HCT116 (cell line): ENCODE measurements at regions not wholly inside any gene's neighbourhood (a gene's known extent, or its start where the extent isn't known, plus 50 kb on each side); places are given as distances from the start of the nearest gene placed in this dataset.

Experiments
- ATAC-seq: fragments of 200-7000 bp; cut with Tn5 transposase; 2 replicates; pipeline ENCODE4 v1.9.1; 2020; ENCODE audit warnings: mild to moderate bottlenecking, moderate library complexity
- BruUV-seq: library from RNA; stranded (reverse); fragments of 400-500 nt; replicated peaks from 2 replicates; lab custom pipeline; 2021; lab: Mats Ljungman, UMichigan
- CTCF ChIA-PET: fragments of 300-600 bp; sonication (Branson Sonifier 250); formaldehyde crosslinking; loops from one replicate; lab custom pipeline; 2021; ENCODE audit warnings: antibody characterized with exemption; lab: Charles Lee
- POLR2A ChIA-PET: fragments of 300-600, 350-600 bp; sonication (Branson Sonifier 250); formaldehyde crosslinking; loops from one replicate; lab custom pipeline; 2021; ENCODE audit warnings: antibody characterized with exemption; lab: Charles Lee
- RAD21 ChIA-PET, 2 experiments: fragments of 300-600 bp; sonication (Branson Sonifier 250); formaldehyde crosslinking; loops; one replicate each; lab custom pipeline; 2023; ENCODE audit warnings: low total read pairs in 2 of 2; ENCODE audit not compliant: uncharacterized antibody in 2 of 2, unreplicated experiment in 2 of 2, low non-redundant PET in 1 of 2; lab: Charles Lee
- DNase-seq: peaks from one replicate; pipeline ENCODE4 v3.0.0-alpha.2; 2010; ENCODE audit warnings: low read depth, low spot score
- H2AFZ ChIP-seq: fragments of 200-600 bp; shearing (Covaris generic), sonication (generic); 2 replicates; pipeline ENCODE4 v1.6.1; 2017; ENCODE audit warnings: low read depth, mixed run types, mixed read lengths, antibody characterized with exemption, low read length; ENCODE audit not compliant: poor library complexity, severe bottlenecking
- H3K27ac ChIP-seq: 2 replicates; pipeline ENCODE4 v1.5.1; 2012; ENCODE audit warnings: low read depth, low read length
- H3K27me3 ChIP-seq: fragments of 200-600 bp; sonication (generic); 2 replicates; pipeline ENCODE4 v1.6.1; 2016; ENCODE audit warnings: mixed run types, low read length, mixed read lengths; ENCODE audit not compliant: insufficient read depth
- H3K36me3 ChIP-seq, 2 experiments: fragments of 200-500 bp in 1 of 2; fragments of 200-600 bp in 1 of 2; sonication (Bioruptor generic) in 1 of 2; sonication (generic) in 1 of 2; 2 replicates each; pipeline versions ENCODE4 v1.5.1 to v1.6.1; 2014 to 2016; ENCODE audit warnings: low read length in 2 of 2, inconsistent platforms in 1 of 2, mixed read lengths in 1 of 2, mixed run types in 1 of 2; ENCODE audit not compliant: insufficient read depth in 2 of 2, control insufficient read depth in 1 of 2
- H3K4me1 ChIP-seq, 2 experiments: fragments of 200-600 bp in 1 of 2; sonication (generic) in 1 of 2; 2 replicates each; pipeline versions ENCODE4 v1.5.1 to v1.6.1; 2012 to 2017; ENCODE audit warnings: low read length in 2 of 2, inconsistent platforms in 1 of 2, mild to moderate bottlenecking in 1 of 2, mixed read lengths in 1 of 2, mixed run types in 1 of 2, moderate library complexity in 1 of 2; ENCODE audit not compliant: insufficient read depth in 2 of 2, control insufficient read depth in 1 of 2
- H3K4me2 ChIP-seq: fragments of 200-600 bp; sonication (generic); 2 replicates; pipeline ENCODE4 v1.6.1; 2017; ENCODE audit warnings: mixed run types, low read length, mixed read lengths
- H3K4me3 ChIP-seq, 2 experiments: fragments of 200-600 bp in 1 of 2; sonication (generic) in 1 of 2; replicated peaks in 1 of 2; 2 replicates each; pipeline ENCODE4 v1.5.1; 2011 to 2016; ENCODE audit warnings: low read length in 2 of 2, control low read depth in 1 of 2, low read depth in 1 of 2, mild to moderate bottlenecking in 1 of 2, mixed read lengths in 1 of 2, mixed run types in 1 of 2
- H3K79me2 ChIP-seq: fragments of 200-600 bp; sonication (generic); 2 replicates; pipeline ENCODE4 v1.6.1; 2017; ENCODE audit warnings: mild to moderate bottlenecking, mixed run types, low read length, moderate library complexity, mixed read lengths; ENCODE audit not compliant: insufficient read depth
- H3K9ac ChIP-seq: fragments of 200-600 bp; sonication (generic); 2 replicates; pipeline ENCODE4 v1.6.1; 2016; ENCODE audit warnings: low read length, mixed read lengths
- H3K9me2 ChIP-seq: fragments of 200-600 bp; sonication (generic), shearing (Covaris generic); 2 replicates; pipeline ENCODE4 v1.6.1; 2017; ENCODE audit warnings: mixed run types, mild to moderate bottlenecking, moderate library complexity; ENCODE audit not compliant: insufficient read depth
- H3K9me3 ChIP-seq, 2 experiments: fragments of 200-500 bp in 1 of 2; fragments of 200-600 bp in 1 of 2; sonication (Bioruptor generic) in 1 of 2; sonication (generic) in 1 of 2; 2 replicates each; pipeline ENCODE4 v1.6.1; 2014 to 2017; ENCODE audit warnings: low read length in 2 of 2, mixed read lengths in 2 of 2, inconsistent platforms in 1 of 2, low read depth in 1 of 2, mild to moderate bottlenecking in 1 of 2, mixed run types in 1 of 2, moderate library complexity in 1 of 2; ENCODE audit not compliant: control insufficient read depth in 1 of 2, insufficient read depth in 1 of 2
- H4K20me1 ChIP-seq: fragments of 200-600 bp; sonication (generic), shearing (Covaris generic); 2 replicates; pipeline ENCODE4 v1.6.1; 2017; ENCODE audit warnings: mixed run types, mild to moderate bottlenecking, moderate library complexity; ENCODE audit not compliant: insufficient read depth
- CBX3 ChIP-seq: IDR thresholded peaks from 2 replicates; pipeline ENCODE4 v1.6.1; 2012; ENCODE audit warnings: low read depth
- CEBPB ChIP-seq: IDR thresholded peaks from 2 replicates; pipeline ENCODE4 v1.6.1; 2012; ENCODE audit warnings: low read depth
- EGR1 ChIP-seq: IDR thresholded peaks from 2 replicates; pipeline ENCODE4 v1.6.1; 2012; ENCODE audit warnings: low read depth
- ELF1 ChIP-seq: IDR thresholded peaks from 2 replicates; pipeline ENCODE4 v1.6.1; 2012; ENCODE audit warnings: low read depth, borderline replicate concordance
- EZH2phosphoT487 ChIP-seq: fragments of 200-600 bp; IDR thresholded peaks from 2 replicates; pipeline ENCODE4 v1.6.1; 2018; ENCODE audit warnings: antibody characterized with exemption, borderline replicate concordance
- FOSL1 ChIP-seq: IDR thresholded peaks from 2 replicates; pipeline ENCODE4 v1.6.1; 2012; ENCODE audit warnings: low read depth
- JUND ChIP-seq: IDR thresholded peaks from 2 replicates; pipeline ENCODE4 v1.6.1; 2012
- POLR2A ChIP-seq: IDR thresholded peaks from 2 replicates; pipeline ENCODE4 v1.7.0; 2011; ENCODE audit warnings: borderline replicate concordance; ENCODE audit not compliant: insufficient read depth, insufficient read length; ENCODE audit errors: extremely low read depth
- POLR2AphosphoS5 ChIP-seq: IDR thresholded peaks from 2 replicates; pipeline ENCODE4 v1.6.1; 2011; ENCODE audit warnings: mild to moderate bottlenecking, low read depth, low read length, moderate library complexity
- RAD21 ChIP-seq: IDR thresholded peaks from 2 replicates; pipeline ENCODE4 v1.6.1; 2012; ENCODE audit warnings: low read depth, mild to moderate bottlenecking
- SIN3A ChIP-seq: IDR thresholded peaks from 2 replicates; pipeline ENCODE4 v1.6.1; 2012; ENCODE audit warnings: low read depth
- SP1 ChIP-seq: IDR thresholded peaks from 2 replicates; pipeline ENCODE4 v1.6.1; 2012; ENCODE audit warnings: low read depth
- SRF ChIP-seq: IDR thresholded peaks from 2 replicates; pipeline ENCODE4 v1.6.1; 2012; ENCODE audit warnings: low read depth
- TCF7L2 ChIP-seq: IDR thresholded peaks from 2 replicates; pipeline ENCODE4 v1.7.0; 2011; ENCODE audit warnings: borderline replicate concordance, inconsistent platforms; ENCODE audit not compliant: insufficient read depth, insufficient read length; ENCODE audit errors: extremely low read depth
- YY1 ChIP-seq: IDR thresholded peaks from 2 replicates; pipeline ENCODE4 v1.6.1; 2011; ENCODE audit warnings: low read length, low read depth, moderate library complexity, mild to moderate bottlenecking; ENCODE audit not compliant: insufficient replicate concordance; ENCODE audit errors: extremely low read depth
- ZFX ChIP-seq: fragments of 450-650 bp; IDR thresholded peaks from 2 replicates; pipeline ENCODE4 v1.6.1; 2017
- ZNF274 ChIP-seq: fragments of 200-500 bp; sonication (Bioruptor generic); IDR thresholded peaks from 2 replicates; pipeline ENCODE4 v1.6.1; 2014; ENCODE audit warnings: mild to moderate bottlenecking, low read depth, low read length, inconsistent platforms
- intact Hi-C: fragments of 100-400 bp; cut with micrococcal nuclease; formaldehyde crosslinking; loops from 2 replicates; pipeline ENCODE4 v1.10.0; 2022
- TF ChIP-seq, protein P1 (sequence below): IDR thresholded peaks from 2 replicates; pipeline ENCODE4 v1.6.1; 2012
- TF ChIP-seq, protein P2 (sequence below): IDR thresholded peaks from 2 replicates; pipeline ENCODE4 v1.6.1; 2012
- TF ChIP-seq, protein P3 (sequence below), 3 experiments: fragments of 200-600 bp in 1 of 3; sonication (generic) in 1 of 3; IDR thresholded peaks in 2 of 3; conservative IDR thresholded peaks in 1 of 3; 2 replicates each; pipeline ENCODE4 v1.5.1; 2012 to 2017; ENCODE audit warnings: low read depth in 2 of 3, low read length in 2 of 3, antibody characterized with exemption in 1 of 3, borderline replicate concordance in 1 of 3, control low read depth in 1 of 3, mild to moderate bottlenecking in 1 of 3, mixed read lengths in 1 of 3, mixed run types in 1 of 3, moderate library complexity in 1 of 3; ENCODE audit not compliant: insufficient read depth in 1 of 3
- TF ChIP-seq, protein P4 (sequence below): IDR thresholded peaks from 2 replicates; pipeline ENCODE4 v1.6.1; 2011; ENCODE audit warnings: mild to moderate bottlenecking, low read length, moderate library complexity; ENCODE audit not compliant: insufficient replicate concordance; ENCODE audit errors: extremely low read depth
- TF ChIP-seq, protein P5 (sequence below): IDR thresholded peaks from 2 replicates; pipeline ENCODE4 v1.6.1; 2012; ENCODE audit warnings: low read depth

DNA sequence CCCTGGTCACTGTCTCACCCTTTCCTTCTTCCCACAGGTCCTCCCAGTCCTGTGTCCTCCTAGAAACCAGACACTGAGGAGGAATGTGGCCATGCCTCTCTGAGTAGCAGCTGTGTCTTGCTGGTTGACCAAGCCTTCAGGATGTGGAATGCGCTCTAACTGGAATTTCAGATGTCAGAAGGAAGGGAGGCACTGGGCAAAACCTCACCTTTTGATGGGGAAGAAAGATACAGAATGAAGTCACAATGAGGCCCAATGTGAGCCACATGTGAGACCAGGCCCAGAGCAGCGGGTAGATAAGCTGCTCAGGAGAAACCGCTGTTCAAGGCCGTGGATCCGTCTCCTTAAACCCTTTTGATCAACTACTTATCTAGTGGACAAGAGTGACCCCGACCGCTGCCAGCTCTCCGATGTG is 54.8 kb upstream of the ECHDC3 start:
- peak overlapping the region; percentile 33 for H3K27ac ChIP-seq
- RAD21 ChIA-PET, result no interaction called here
- H4K20me1 ChIP-seq, result no peaks in the 10 kb centered on the region
- CTCF ChIA-PET, result no interaction called here
- no peaks in the 10 kb centered on the region for H3K36me3 ChIP-seq
- DNase-seq (peak; percentile 32), ATAC-seq (no peak)
- H3K27me3 ChIP-seq, result no peaks in the 10 kb centered on the region
- H3K4me3 ChIP-seq, result no peak overlapping the region; a peak in 1 of 4 replicates
- H3K9ac ChIP-seq, result 0 out of 2 replicates have a peak overlapping the region, but pooled peaks have one; percentile 2
- H3K79me2 ChIP-seq, result no peaks in the 10 kb centered on the region
- peaks cover 49 to 78% of the 10 kb centered on the region in 2 experiments for H3K4me1 ChIP-seq
- BruUV-seq, result no TSS peak
- H3K4me2 ChIP-seq, result peak overlapping the region; percentile 85
- no peak overlapping the region for H2AFZ ChIP-seq
- no peaks in the 10 kb centered on the region for H3K9me2 ChIP-seq
- POLR2A ChIA-PET, result no interaction called here
- no peaks in the 10 kb centered on the region for H3K9me3 ChIP-seq
- intact Hi-C loops, result no loop called here
- TF ChIP-seq SP1, result peak; percentile 60; the same call in 1 of the 2 replicates
- TF ChIP-seq JUND, result peak; percentile 42; the same call in 1 of the 2 replicates
- TF ChIP-seq EZH2phosphoT487, result no peak
- peak; percentile 80; the same call in 1 of the 2 replicates for TF ChIP-seq SIN3A
- TF ChIP-seq RAD21, result no peak
- TF ChIP-seq TCF7L2, result peak; percentile 42
- TF ChIP-seq POLR2A, result no peak
- TF ChIP-seq ZFX, result no peak
- TF ChIP-seq YY1, result no peak
- TF ChIP-seq CEBPB, result no peak
- TF ChIP-seq, protein P1, sequence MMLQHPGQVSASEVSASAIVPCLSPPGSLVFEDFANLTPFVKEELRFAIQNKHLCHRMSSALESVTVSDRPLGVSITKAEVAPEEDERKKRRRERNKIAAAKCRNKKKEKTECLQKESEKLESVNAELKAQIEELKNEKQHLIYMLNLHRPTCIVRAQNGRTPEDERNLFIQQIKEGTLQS, result no peak
- no peak for TF ChIP-seq FOSL1
- TF ChIP-seq ZNF274, result no peak
- TF ChIP-seq, protein P2, sequence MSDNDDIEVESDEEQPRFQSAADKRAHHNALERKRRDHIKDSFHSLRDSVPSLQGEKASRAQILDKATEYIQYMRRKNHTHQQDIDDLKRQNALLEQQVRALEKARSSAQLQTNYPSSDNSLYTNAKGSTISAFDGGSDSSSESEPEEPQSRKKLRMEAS, result peak; percentile 6
- TF ChIP-seq, protein P3, sequence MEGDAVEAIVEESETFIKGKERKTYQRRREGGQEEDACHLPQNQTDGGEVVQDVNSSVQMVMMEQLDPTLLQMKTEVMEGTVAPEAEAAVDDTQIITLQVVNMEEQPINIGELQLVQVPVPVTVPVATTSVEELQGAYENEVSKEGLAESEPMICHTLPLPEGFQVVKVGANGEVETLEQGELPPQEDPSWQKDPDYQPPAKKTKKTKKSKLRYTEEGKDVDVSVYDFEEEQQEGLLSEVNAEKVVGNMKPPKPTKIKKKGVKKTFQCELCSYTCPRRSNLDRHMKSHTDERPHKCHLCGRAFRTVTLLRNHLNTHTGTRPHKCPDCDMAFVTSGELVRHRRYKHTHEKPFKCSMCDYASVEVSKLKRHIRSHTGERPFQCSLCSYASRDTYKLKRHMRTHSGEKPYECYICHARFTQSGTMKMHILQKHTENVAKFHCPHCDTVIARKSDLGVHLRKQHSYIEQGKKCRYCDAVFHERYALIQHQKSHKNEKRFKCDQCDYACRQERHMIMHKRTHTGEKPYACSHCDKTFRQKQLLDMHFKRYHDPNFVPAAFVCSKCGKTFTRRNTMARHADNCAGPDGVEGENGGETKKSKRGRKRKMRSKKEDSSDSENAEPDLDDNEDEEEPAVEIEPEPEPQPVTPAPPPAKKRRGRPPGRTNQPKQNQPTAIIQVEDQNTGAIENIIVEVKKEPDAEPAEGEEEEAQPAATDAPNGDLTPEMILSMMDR (IDR thresholded peaks at IDR 0.05 in 2 of 3, conservative IDR thresholded peaks at IDR 0.05 in 1 of 3; ENCODE audit: borderline replicate concordance in 1 of 3, insufficient read depth in 1 of 3, low read depth in 2 of 3, low read length in 2 of 3), result no peak
- TF ChIP-seq SRF, result no peak
- TF ChIP-seq EGR1, result no peak
- no peak for TF ChIP-seq CBX3
- TF ChIP-seq ELF1, result no peak
- TF ChIP-seq, protein P4, sequence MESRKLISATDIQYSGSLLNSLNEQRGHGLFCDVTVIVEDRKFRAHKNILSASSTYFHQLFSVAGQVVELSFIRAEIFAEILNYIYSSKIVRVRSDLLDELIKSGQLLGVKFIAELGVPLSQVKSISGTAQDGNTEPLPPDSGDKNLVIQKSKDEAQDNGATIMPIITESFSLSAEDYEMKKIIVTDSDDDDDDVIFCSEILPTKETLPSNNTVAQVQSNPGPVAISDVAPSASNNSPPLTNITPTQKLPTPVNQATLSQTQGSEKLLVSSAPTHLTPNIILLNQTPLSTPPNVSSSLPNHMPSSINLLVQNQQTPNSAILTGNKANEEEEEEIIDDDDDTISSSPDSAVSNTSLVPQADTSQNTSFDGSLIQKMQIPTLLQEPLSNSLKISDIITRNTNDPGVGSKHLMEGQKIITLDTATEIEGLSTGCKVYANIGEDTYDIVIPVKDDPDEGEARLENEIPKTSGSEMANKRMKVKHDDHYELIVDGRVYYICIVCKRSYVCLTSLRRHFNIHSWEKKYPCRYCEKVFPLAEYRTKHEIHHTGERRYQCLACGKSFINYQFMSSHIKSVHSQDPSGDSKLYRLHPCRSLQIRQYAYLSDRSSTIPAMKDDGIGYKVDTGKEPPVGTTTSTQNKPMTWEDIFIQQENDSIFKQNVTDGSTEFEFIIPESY, result no peak
- no peak for TF ChIP-seq POLR2AphosphoS5
- TF ChIP-seq, protein P5, sequence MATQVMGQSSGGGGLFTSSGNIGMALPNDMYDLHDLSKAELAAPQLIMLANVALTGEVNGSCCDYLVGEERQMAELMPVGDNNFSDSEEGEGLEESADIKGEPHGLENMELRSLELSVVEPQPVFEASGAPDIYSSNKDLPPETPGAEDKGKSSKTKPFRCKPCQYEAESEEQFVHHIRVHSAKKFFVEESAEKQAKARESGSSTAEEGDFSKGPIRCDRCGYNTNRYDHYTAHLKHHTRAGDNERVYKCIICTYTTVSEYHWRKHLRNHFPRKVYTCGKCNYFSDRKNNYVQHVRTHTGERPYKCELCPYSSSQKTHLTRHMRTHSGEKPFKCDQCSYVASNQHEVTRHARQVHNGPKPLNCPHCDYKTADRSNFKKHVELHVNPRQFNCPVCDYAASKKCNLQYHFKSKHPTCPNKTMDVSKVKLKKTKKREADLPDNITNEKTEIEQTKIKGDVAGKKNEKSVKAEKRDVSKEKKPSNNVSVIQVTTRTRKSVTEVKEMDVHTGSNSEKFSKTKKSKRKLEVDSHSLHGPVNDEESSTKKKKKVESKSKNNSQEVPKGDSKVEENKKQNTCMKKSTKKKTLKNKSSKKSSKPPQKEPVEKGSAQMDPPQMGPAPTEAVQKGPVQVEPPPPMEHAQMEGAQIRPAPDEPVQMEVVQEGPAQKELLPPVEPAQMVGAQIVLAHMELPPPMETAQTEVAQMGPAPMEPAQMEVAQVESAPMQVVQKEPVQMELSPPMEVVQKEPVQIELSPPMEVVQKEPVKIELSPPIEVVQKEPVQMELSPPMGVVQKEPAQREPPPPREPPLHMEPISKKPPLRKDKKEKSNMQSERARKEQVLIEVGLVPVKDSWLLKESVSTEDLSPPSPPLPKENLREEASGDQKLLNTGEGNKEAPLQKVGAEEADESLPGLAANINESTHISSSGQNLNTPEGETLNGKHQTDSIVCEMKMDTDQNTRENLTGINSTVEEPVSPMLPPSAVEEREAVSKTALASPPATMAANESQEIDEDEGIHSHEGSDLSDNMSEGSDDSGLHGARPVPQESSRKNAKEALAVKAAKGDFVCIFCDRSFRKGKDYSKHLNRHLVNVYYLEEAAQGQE, result no peak
